Activated CD8-positive, alpha-beta memory T cell treated with anti-CD3 and anti-CD28 coated beads, Interleukin-2, amount 50 U/mL, for 24 hours (primary cell): ENCODE measurements at regions not wholly inside any gene's neighbourhood (a gene's known extent, or its start where the extent isn't known, plus 50 kb on each side); places are given as distances from the start of the nearest gene placed in this dataset.

Experiments
- DNase-seq: peaks from one replicate; pipeline ENCODE4 v3.0.0-alpha.2; 2020; ENCODE audit errors: extremely low read depth

DNA sequence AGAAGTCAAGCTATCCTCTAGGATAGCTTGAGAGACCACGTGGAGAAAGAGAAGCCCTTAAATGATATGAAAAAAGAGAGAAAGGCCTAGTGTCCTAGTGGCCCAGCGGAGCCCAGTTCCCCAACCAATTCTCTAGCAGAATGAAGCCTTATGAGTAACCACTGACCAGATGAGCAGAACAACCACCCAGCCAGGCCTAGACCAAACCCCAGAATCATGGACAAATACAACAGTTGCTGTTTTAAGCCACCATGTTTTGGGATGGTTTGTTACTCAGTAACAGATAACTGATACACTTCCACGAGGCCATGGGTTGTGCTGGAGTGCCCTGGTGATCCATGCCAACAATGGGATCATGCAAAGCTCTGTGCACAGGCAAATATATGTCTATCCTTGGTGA lies 377.1 kb downstream of the SOX9 start:
- no peak for DNase-seq

GRCh38 chr17:72498364-72499210 lies 377.8 kb downstream of the SOX9 start:
- DNase-seq: no peak

- DNase-seq: no peak
Observed at GRCh38 chr17:72501404-72502370, 380.9 kb downstream of the SOX9 start.

- no peak for DNase-seq
Observed at GRCh38 chr17:72502371-72503341, 381.8 kb downstream of the SOX9 start.

- DNase-seq: no peak
Observed at GRCh38 chr17:72503556-72503955, 382.7 kb downstream of the SOX9 start.

GRCh38 chr17:72504783-72505182 lies 384.0 kb downstream of the SOX9 start:
- no peak for DNase-seq

GRCh38 chr17:72506773-72507172 lies 386.0 kb downstream of the SOX9 start:
- no peak for DNase-seq

DNA sequence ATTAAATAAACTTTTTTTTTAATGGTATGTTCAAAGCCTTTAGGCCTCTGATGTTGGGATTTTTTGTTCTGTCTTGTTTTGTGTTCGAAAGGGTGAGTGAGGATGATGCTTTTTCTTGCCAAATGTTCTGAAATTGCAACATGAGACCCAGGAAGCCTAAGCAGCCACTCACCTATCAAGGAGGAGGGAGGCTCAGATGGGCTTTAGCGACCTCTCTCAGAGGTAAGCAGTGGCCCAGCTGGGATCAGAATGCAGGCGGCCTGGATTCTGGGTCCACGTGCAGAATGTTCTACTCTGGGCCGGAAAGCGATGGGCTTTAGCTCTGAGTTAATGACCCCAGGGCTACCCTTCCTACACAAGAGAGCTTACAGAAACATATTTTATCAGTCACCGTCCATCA lies 386.6 kb downstream of the SOX9 start:
- DNase-seq: no peak

- DNase-seq: no peak
Observed at GRCh38 chr17:72510351-72511016, 389.7 kb downstream of the SOX9 start.

DNA sequence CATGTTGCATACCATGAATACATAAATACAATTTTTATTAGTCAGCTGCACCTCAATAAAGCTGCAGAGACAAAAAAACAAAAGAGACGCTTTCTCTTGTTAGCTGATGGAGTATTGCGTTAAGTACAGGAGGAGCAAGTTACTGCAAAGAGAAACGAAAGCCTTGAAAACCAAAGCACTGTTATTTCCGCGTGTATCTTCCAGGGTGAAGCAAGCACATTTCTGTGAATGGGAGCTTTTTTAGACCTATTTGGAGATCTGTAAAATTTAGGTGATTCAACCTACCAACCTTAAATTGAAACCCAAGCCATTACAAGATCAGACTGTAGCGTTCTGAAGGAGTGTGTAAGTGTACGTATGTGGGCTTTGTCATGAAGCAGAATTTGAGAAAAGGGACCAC lies 390.4 kb downstream of the SOX9 start:
- DNase-seq: no peak

- no peak for DNase-seq
Observed at GRCh38 chr17:72511874-72512273, 391.1 kb downstream of the SOX9 start.

GRCh38 chr17:72512649-72513556 lies 392.1 kb downstream of the SOX9 start:
- DNase-seq: no peak

- DNase-seq: no peak
Observed at GRCh38 chr17:72514321-72514861, 393.6 kb downstream of the SOX9 start.

DNA sequence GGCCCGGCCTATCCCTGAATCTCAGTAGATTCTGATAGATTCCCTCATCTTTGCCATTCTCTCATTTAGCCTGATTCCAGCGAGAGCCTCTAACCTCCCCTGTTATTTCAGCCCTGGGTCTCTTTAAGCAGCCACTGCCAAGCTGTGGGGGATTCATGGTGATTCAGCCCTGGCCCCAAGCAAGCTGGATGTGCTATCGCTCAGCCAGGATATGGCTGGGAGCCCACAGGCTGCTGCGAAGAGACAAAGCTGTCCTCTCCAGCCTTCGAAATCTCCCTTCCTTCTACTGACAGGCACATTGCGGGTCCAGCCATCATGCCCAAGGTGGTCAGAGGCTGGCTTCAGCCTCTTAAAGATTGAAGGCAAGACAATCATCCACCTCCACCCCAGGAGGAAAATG lies 394.1 kb downstream of the SOX9 start:
- DNase-seq: no peak

DNA sequence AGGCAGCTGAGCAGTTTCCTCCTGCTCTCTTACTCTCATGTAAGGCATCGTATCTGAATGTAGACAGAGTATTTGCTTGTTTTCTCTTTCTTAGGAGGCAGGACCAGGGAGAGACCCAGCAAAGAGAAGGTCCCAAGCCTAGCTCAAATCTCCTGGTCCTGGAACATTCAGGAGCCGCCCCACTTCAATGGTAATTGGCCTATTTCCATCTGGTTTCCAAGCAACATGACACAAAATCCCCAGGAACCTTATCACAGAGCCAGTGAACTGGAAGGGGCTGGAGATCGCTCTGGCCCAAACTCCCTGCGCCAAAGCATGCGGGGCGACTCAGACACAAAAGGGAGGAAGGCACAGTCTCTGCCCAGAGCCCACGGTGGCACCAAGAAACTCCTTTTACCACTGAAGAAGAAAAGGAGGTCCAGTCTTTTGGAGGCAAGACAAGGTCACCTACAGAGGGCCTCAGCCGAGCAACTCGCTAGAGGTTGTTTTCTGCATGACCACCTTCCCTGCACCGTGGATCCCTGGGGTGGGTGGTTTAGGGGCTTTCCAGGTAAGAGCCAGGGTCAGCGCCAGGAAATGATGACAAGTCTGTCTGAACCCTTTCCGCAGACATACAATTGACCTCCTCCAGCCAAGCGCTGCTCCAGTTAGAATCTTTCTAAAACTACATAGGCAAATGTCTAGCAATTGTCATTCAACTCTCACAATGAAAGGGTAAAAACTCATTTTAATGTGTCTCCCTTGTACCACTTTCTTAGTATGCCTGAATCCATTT lies 394.7 kb downstream of the SOX9 start:
- no peak for DNase-seq

GRCh38 chr17:72516772-72517399 lies 396.1 kb downstream of the SOX9 start:
- DNase-seq: no peak

GRCh38 chr17:72517413-72518158 lies 396.8 kb downstream of the SOX9 start:
- no peak for DNase-seq
